ENCODE measurements at regions not wholly inside any gene's neighbourhood (a gene's known extent, or its start where the extent isn't known, plus 50 kb on each side); places are given as distances from the start of the nearest gene placed in this dataset.

- TF ChIP-seq CTCF (IDR thresholded peaks at IDR 0.05; ENCODE audit: low read length), result no peak
- TF ChIP-seq EZH2 (IDR thresholded peaks at IDR 0.05; ENCODE audit: borderline replicate concordance, low read length), result no peak
These were observed 92.3 kb upstream of the TRIO start for GRCh38 chr5:14050821-14051220.
